HEK293 (cell line): ENCODE measurements at regions not wholly inside any gene's neighbourhood (a gene's known extent, or its start where the extent isn't known, plus 50 kb on each side); places are given as distances from the start of the nearest gene placed in this dataset.

Experiments
- CTCF ChIA-PET: fragments of 350-600 bp; formaldehyde crosslinking; extraction: SDS; loops from one replicate; lab custom pipeline; 2021; ENCODE audit warnings: antibody characterized with exemption; lab: Yijun Ruan, JAX
- POLR2A ChIA-PET: fragments of 300-600 bp; formaldehyde crosslinking; extraction: SDS; loops from one replicate; lab custom pipeline; 2020; ENCODE audit warnings: antibody characterized with exemption, inconsistent platforms; lab: Yijun Ruan, JAX
- H3K27ac ChIP-seq: fragments of 200-500 bp; sonication (Bioruptor generic); 2 replicates; pipeline ENCODE4 v1.5.1; 2014; ENCODE audit warnings: low read depth, low read length, control low read depth, inconsistent platforms; ENCODE audit errors: extremely low read depth
- H3K36me3 ChIP-seq, 2 experiments: fragments of 200-500 bp in 1 of 2; sonication (Bioruptor generic) in 1 of 2; 1 replicate in 1 of 2; 2 replicates in 1 of 2; pipeline ENCODE4 v1.5.1; 2014 to 2017; ENCODE audit warnings: inconsistent platforms in 2 of 2, low read length in 2 of 2; ENCODE audit not compliant: control insufficient read depth in 2 of 2, insufficient read depth in 1 of 2
- H3K4me1 ChIP-seq: fragments of 200-500 bp; sonication (Bioruptor generic); 2 replicates; pipeline ENCODE4 v1.5.1; 2014; ENCODE audit warnings: mild to moderate bottlenecking, low read length, inconsistent platforms; ENCODE audit not compliant: control insufficient read depth, insufficient read depth
- H3K4me3 ChIP-seq: 2 replicates; pipeline ENCODE4 v1.5.1; 2011; ENCODE audit warnings: low read depth, mild to moderate bottlenecking, control low read depth, low read length, moderate library complexity
- H3K9me3 ChIP-seq: fragments of 200-500 bp; sonication (Bioruptor generic); 2 replicates; pipeline ENCODE4 v1.5.1; 2014; ENCODE audit warnings: low read depth, low read length, inconsistent platforms; ENCODE audit not compliant: control insufficient read depth, insufficient read depth
- GLIS1 ChIP-seq: fragments of 450-650 bp; formaldehyde crosslinking; IDR thresholded peaks from 2 replicates; pipeline ENCODE4 v1.5.1; 2016; ENCODE audit warnings: missing biosample characterization, missing genetic modification characterization
- HOXD13 ChIP-seq: sonication (generic); formaldehyde crosslinking; IDR thresholded peaks from 2 replicates; pipeline ENCODE4 v1.8.0; 2022; ENCODE audit warnings: missing genetic modification reagents, borderline replicate concordance
- KLF16 ChIP-seq: fragments of 450-650 bp; formaldehyde crosslinking; IDR thresholded peaks from 2 replicates; pipeline ENCODE4 v1.5.1; 2017; ENCODE audit warnings: missing biosample characterization, missing genetic modification characterization
- KLF7 ChIP-seq: fragments of 450-650 bp; formaldehyde crosslinking; IDR thresholded peaks from 2 replicates; pipeline ENCODE4 v1.5.1; 2016; ENCODE audit warnings: missing biosample characterization, missing genetic modification characterization, borderline replicate concordance
- MYNN ChIP-seq: fragments of 450-650 bp; formaldehyde crosslinking; IDR thresholded peaks from 2 replicates; pipeline ENCODE4 v1.5.1; 2016; ENCODE audit warnings: missing biosample characterization, missing genetic modification characterization, borderline replicate concordance
- RBAK ChIP-seq: fragments of 450-650 bp; formaldehyde crosslinking; IDR thresholded peaks from 2 replicates; pipeline ENCODE4 v1.5.1; 2016; ENCODE audit warnings: missing biosample characterization, missing genetic modification characterization
- SALL2 ChIP-seq: fragments of 450-650 bp; formaldehyde crosslinking; IDR thresholded peaks from 2 replicates; pipeline ENCODE4 v1.5.0; 2017; ENCODE audit warnings: missing biosample characterization, mild to moderate bottlenecking, missing genetic modification characterization, borderline replicate concordance
- ZNF114 ChIP-seq: fragments of 450-650 bp; formaldehyde crosslinking; IDR thresholded peaks from 2 replicates; pipeline ENCODE4 v1.5.0; 2017; ENCODE audit warnings: missing biosample characterization, missing genetic modification characterization
- ZNF140 ChIP-seq: fragments of 450-650 bp; formaldehyde crosslinking; IDR thresholded peaks from 2 replicates; pipeline ENCODE4 v1.5.1; 2016; ENCODE audit warnings: missing biosample characterization, missing genetic modification characterization
- ZNF174 ChIP-seq: fragments of 450-650 bp; formaldehyde crosslinking; IDR thresholded peaks from 2 replicates; pipeline ENCODE4 v1.5.0; 2017; ENCODE audit warnings: missing biosample characterization, mild to moderate bottlenecking, missing genetic modification characterization
- ZNF19 ChIP-seq: fragments of 450-650 bp; formaldehyde crosslinking; IDR thresholded peaks from 2 replicates; pipeline ENCODE4; 2016; ENCODE audit warnings: missing biosample characterization, missing genetic modification characterization, low read depth
- ZNF202 ChIP-seq: fragments of 450-650 bp; formaldehyde crosslinking; IDR thresholded peaks from 2 replicates; pipeline ENCODE4 v1.5.1; 2016; ENCODE audit warnings: missing biosample characterization, missing genetic modification characterization, borderline replicate concordance
- ZNF221 ChIP-seq: fragments of 450-650 bp; formaldehyde crosslinking; IDR thresholded peaks from 2 replicates; pipeline ENCODE4 v1.5.1; 2017; ENCODE audit warnings: missing biosample characterization, missing genetic modification characterization, borderline replicate concordance
- ZNF311 ChIP-seq: fragments of 450-650 bp; formaldehyde crosslinking; IDR thresholded peaks from 2 replicates; pipeline ENCODE4 v1.5.1; 2017; ENCODE audit warnings: missing biosample characterization, missing genetic modification characterization, borderline replicate concordance
- ZNF335 ChIP-seq: fragments of 450-650 bp; formaldehyde crosslinking; conservative IDR thresholded peaks from 2 replicates; pipeline ENCODE4 v1.5.1; 2016; ENCODE audit warnings: missing biosample characterization, missing genetic modification characterization
- ZNF341 ChIP-seq: fragments of 450-650 bp; formaldehyde crosslinking; IDR thresholded peaks from 2 replicates; pipeline ENCODE4; 2016; ENCODE audit warnings: low read depth, missing biosample characterization, missing genetic modification characterization
- ZNF426 ChIP-seq: fragments of 450-650 bp; formaldehyde crosslinking; IDR thresholded peaks from 2 replicates; pipeline ENCODE4 v1.5.1; 2017; ENCODE audit warnings: missing biosample characterization, missing genetic modification characterization, mild to moderate bottlenecking, inconsistent platforms, moderate library complexity
- ZNF560 ChIP-seq: fragments of 450-650 bp; formaldehyde crosslinking; IDR thresholded peaks from 2 replicates; pipeline ENCODE4 v1.5.1; 2017; ENCODE audit warnings: missing biosample characterization, missing genetic modification characterization, borderline replicate concordance
- ZNF596 ChIP-seq: fragments of 450-650 bp; IDR thresholded peaks from 2 replicates; pipeline ENCODE4 v1.5.0; 2018; ENCODE audit warnings: missing biosample characterization, mild to moderate bottlenecking, missing genetic modification characterization, moderate library complexity
- ZNF610 ChIP-seq: fragments of 450-650 bp; formaldehyde crosslinking; IDR thresholded peaks from 2 replicates; pipeline ENCODE4 v1.5.1; 2016; ENCODE audit warnings: missing biosample characterization, missing genetic modification characterization, borderline replicate concordance
- ZNF776 ChIP-seq: fragments of 450-650 bp; formaldehyde crosslinking; IDR thresholded peaks from 2 replicates; pipeline ENCODE4 v1.5.0; 2017; ENCODE audit warnings: missing biosample characterization, missing genetic modification characterization, borderline replicate concordance
- ZNF785 ChIP-seq: fragments of 450-650 bp; formaldehyde crosslinking; IDR thresholded peaks from 2 replicates; pipeline ENCODE4 v1.5.1; 2016; ENCODE audit warnings: missing biosample characterization, missing genetic modification characterization
- ZNF792 ChIP-seq: fragments of 450-650 bp; formaldehyde crosslinking; IDR thresholded peaks from 2 replicates; pipeline ENCODE4 v1.5.1; 2016; ENCODE audit warnings: missing biosample characterization, missing genetic modification characterization
- TF ChIP-seq, protein P1 (sequence below): fragments of 450-650 bp; IDR thresholded peaks from 2 replicates; pipeline ENCODE4 v1.5.1; 2018; ENCODE audit warnings: missing biosample characterization, missing genetic modification characterization
- TF ChIP-seq, protein P2 (sequence below): fragments of 450-650 bp; formaldehyde crosslinking; IDR thresholded peaks from 2 replicates; pipeline ENCODE4 v1.5.1; 2016; ENCODE audit warnings: missing biosample characterization, missing genetic modification characterization
- TF ChIP-seq, protein P3 (sequence below): fragments of 450-650 bp; formaldehyde crosslinking; conservative IDR thresholded peaks from 2 replicates; pipeline ENCODE4 v1.5.1; 2016; ENCODE audit warnings: low read depth, missing biosample characterization, missing genetic modification characterization
- TF ChIP-seq, protein P4 (sequence below): fragments of 450-650 bp; formaldehyde crosslinking; IDR thresholded peaks from 2 replicates; pipeline ENCODE4 v1.5.1; 2016; ENCODE audit warnings: missing biosample characterization, missing genetic modification characterization

DNA sequence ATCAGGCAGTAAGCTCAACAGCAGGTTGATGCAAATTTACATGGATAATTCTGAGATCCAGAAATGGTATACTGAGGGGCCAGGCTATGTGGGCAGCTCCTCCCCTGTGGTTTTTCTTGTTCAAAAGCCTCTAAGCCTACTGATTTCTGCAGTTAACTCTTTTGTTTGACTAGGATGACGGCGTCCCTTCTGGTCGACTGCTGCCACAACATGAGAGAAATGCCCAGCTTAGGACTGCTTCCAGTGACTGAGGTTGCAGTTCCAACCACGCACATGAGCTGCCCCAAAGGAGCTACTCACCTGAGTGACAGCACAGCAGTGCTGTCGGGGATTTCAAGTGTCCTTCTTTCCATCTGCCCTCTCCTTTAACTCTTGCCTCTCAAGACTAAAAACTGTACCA lies 973.0 kb upstream of the GHITM start (continued):
- TF ChIP-seq, protein P1, sequence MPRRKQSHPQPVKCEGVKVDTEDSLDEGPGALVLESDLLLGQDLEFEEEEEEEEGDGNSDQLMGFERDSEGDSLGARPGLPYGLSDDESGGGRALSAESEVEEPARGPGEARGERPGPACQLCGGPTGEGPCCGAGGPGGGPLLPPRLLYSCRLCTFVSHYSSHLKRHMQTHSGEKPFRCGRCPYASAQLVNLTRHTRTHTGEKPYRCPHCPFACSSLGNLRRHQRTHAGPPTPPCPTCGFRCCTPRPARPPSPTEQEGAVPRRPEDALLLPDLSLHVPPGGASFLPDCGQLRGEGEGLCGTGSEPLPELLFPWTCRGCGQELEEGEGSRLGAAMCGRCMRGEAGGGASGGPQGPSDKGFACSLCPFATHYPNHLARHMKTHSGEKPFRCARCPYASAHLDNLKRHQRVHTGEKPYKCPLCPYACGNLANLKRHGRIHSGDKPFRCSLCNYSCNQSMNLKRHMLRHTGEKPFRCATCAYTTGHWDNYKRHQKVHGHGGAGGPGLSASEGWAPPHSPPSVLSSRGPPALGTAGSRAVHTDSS: no peak
- TF ChIP-seq ZNF140 (no peak), ZNF776 (tag by site-specific recombination) (no peak), GLIS1 (no peak)

DNA sequence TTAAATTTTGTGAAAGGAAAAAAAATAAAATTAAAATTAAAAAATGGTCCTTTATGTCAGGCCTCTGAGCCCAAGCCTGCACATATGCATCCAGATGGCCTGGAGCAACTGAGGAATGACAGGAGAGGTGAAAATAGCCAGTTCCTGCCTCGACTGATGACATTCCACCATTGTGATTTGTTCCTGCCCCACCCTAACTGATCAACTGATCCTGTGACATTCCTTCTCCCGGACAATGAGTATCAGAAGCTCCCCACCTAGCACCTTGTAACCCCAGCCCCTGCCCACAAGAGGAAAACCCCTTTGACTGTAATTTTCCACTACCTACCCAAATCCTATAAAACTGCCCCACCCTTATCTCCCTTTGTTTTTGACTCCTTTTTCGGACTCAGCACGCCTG lies 972.2 kb upstream of the GHITM start:
- ChIA-PET POLR2A (no interaction called here), CTCF (no interaction called here)
- TF ChIP-seq, protein P2, sequence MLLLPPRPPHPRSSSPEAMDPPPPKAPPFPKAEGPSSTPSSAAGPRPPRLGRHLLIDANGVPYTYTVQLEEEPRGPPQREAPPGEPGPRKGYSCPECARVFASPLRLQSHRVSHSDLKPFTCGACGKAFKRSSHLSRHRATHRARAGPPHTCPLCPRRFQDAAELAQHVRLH: no peak
- no peak for TF ChIP-seq RBAK (tag by site-specific recombination)
- no peak for TF ChIP-seq ZNF560 (tag by site-specific recombination)
- no peak for TF ChIP-seq ZNF335 (tag by site-specific recombination)
- no peak for TF ChIP-seq ZNF174 (tag by site-specific recombination)
- TF ChIP-seq ZNF596 (tag by site-specific recombination): no peak
- TF ChIP-seq ZNF341 (tag by site-specific recombination): no peak
- no peak for TF ChIP-seq ZNF785 (tag by site-specific recombination)
- no peak for TF ChIP-seq ZNF426 (tag by site-specific recombination)
- no peak for TF ChIP-seq ZNF221 (tag by site-specific recombination)
- no peak for TF ChIP-seq KLF16 (tag by site-specific recombination)
- TF ChIP-seq SALL2 (tag by site-specific recombination): no peak
- TF ChIP-seq ZNF311: no peak
- no peak for TF ChIP-seq ZNF19 (tag by site-specific recombination)
- TF ChIP-seq ZNF114 (tag by site-specific recombination): no peak
- no peak for TF ChIP-seq MYNN (tag by site-specific recombination)
- no peak for TF ChIP-seq HOXD13 (CRISPR knock-in tag)
- TF ChIP-seq ZNF202 (tag by site-specific recombination): no peak
- TF ChIP-seq ZNF610: no peak

DNA sequence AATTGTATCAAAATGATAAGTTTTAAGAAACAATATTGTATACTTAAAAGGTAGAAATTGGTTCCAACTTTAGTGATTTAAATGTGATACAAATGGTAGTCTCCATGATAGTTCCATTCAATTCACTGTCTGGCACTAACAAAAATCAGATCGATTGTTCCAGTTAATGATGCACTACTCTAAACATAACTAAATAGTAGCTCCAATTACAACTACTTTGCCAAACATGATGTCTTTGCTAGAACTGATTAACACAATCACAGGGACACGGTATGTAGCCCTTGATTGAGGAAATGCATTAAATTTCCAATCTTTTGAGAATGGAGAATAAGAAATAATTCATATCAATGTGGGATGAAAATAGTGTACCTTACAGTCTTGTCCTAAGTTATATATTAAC lies 962.4 kb upstream of the GHITM start:
- Histone ChIP-seq H3K36me3 (no peaks in the 10 kb centered on the region), H3K9me3 (no peaks in the 10 kb centered on the region), H3K4me3 (no peak overlapping the region), H3K4me1 (no peaks in the 10 kb centered on the region), H3K27ac (no peak overlapping the region)
- POLR2A ChIA-PET: no interaction called here
- CTCF ChIA-PET: no interaction called here
- TF ChIP-seq, protein P3, sequence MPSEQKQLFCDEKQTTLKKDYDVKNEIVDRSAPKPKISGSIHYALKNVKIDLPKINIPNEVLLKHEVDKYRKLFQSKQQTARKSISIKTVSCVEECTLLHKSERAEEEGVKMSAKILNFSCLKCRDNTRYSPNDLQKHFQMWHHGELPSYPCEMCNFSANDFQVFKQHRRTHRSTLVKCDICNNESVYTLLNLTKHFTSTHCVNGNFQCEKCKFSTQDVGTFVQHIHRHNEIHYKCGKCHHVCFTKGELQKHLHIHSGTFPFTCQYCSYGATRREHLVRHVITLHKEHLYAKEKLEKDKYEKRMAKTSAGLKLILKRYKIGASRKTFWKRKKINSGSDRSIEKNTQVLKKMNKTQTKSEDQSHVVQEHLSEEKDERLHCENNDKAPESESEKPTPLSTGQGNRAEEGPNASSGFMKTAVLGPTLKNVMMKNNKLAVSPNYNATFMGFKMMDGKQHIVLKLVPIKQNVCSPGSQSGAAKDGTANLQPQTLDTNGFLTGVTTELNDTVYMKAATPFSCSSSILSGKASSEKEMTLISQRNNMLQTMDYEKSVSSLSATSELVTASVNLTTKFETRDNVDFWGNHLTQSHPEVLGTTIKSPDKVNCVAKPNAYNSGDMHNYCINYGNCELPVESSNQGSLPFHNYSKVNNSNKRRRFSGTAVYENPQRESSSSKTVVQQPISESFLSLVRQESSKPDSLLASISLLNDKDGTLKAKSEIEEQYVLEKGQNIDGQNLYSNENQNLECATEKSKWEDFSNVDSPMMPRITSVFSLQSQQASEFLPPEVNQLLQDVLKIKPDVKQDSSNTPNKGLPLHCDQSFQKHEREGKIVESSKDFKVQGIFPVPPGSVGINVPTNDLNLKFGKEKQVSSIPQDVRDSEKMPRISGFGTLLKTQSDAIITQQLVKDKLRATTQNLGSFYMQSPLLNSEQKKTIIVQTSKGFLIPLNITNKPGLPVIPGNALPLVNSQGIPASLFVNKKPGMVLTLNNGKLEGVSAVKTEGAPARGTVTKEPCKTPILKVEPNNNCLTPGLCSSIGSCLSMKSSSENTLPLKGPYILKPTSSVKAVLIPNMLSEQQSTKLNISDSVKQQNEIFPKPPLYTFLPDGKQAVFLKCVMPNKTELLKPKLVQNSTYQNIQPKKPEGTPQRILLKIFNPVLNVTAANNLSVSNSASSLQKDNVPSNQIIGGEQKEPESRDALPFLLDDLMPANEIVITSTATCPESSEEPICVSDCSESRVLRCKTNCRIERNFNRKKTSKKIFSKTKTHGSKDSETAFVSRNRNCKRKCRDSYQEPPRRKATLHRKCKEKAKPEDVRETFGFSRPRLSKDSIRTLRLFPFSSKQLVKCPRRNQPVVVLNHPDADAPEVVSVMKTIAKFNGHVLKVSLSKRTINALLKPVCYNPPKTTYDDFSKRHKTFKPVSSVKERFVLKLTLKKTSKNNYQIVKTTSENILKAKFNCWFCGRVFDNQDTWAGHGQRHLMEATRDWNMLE: no peak
- no peak for TF ChIP-seq ZNF792 (tag by site-specific recombination)
- TF ChIP-seq, protein P4, sequence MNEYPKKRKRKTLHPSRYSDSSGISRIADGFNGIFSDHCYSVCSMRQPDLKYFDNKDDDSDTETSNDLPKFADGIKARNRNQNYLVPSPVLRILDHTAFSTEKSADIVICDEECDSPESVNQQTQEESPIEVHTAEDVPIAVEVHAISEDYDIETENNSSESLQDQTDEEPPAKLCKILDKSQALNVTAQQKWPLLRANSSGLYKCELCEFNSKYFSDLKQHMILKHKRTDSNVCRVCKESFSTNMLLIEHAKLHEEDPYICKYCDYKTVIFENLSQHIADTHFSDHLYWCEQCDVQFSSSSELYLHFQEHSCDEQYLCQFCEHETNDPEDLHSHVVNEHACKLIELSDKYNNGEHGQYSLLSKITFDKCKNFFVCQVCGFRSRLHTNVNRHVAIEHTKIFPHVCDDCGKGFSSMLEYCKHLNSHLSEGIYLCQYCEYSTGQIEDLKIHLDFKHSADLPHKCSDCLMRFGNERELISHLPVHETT (tag by site-specific recombination): no peak
- no peak for TF ChIP-seq KLF7
- no peak for TF ChIP-seq ZNF221 (tag by site-specific recombination)

More for the DNA sequence above, 972.2 kb upstream of the GHITM start:
- no peaks in the 10 kb centered on the region for H3K36me3 ChIP-seq
- no peaks in the 10 kb centered on the region for H3K9me3 ChIP-seq
- H3K4me3 ChIP-seq: no peak overlapping the region
- no peak overlapping the region for H3K27ac ChIP-seq
- H3K4me1 ChIP-seq: no peaks in the 10 kb centered on the region
